Activated T-cell treated with anti-CD3 and anti-CD28 coated beads for 4 hours (primary cell): ENCODE measurements at regions not wholly inside any gene's neighbourhood (a gene's known extent, or its start where the extent isn't known, plus 50 kb on each side); places are given as distances from the start of the nearest gene placed in this dataset.

Source experiments
- DNase-seq: peaks from one replicate; pipeline ENCODE4 v3.0.0-alpha.2; 2020

GRCh38 chr9:126017758-126018157, 270.6 kb downstream of the PBX3 start:
- no peak for DNase-seq

GRCh38 chr9:126020836-126021235, 273.7 kb downstream of the PBX3 start:
- DNase-seq, result no peak

- DNase-seq, result no peak
These were observed 276.8 kb downstream of the PBX3 start for GRCh38 chr9:126023962-126024361.

DNA sequence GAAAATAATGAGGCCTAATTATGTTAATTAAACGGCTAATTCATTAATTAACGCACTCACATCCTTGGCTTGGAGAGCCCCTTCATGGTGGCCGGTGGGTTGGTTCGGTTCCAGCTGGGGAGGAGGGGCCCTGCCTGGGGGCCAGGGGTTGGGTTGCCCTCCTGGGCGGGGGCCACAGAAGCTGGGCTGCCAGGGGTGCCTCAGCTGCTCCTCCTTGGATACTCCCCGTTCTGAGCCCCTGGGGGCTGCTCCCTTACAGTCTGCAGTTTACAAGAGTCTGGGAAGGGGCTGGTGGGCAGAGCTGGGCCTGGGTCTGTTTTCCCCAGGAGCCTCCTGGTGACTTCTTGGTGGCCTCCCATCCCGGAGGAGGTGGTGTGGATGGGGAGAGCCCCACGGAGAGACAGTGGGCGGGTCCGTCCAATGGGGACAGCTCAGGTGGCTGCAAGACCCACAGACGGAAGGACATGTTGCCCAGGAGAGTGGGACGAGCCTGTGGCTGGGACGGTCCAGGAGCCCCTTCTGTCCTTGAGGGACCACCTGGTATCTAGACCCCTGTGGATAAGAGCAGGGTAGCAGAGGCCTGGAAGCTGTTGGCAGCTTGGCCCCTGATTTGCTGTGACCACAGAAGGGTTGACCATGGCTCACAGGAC, 277.5 kb downstream of the PBX3 start:
- no peak for DNase-seq

DNA sequence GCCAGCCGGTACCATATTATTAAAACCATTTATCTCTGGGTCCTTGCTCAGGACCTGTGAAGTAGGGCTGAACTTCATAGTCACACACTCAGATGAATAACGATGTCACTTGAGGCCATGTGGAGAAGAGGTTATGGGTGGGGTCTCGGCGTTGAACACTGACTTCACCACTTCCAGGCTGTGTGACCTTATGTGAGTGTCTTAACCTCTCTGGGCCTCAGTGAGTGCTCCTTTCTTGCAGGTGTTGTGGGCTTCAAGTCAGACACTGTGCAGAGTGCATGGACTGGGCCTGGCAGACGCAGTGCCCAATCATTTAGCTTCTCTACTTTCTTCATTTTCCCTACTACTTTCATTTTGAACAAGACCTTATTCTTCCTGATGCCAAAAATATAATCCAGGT, 278.8 kb downstream of the PBX3 start:
- no peak for DNase-seq

- DNase-seq, result no peak
These were observed 280.4 kb downstream of the PBX3 start for GRCh38 chr9:126027566-126027965.

DNA sequence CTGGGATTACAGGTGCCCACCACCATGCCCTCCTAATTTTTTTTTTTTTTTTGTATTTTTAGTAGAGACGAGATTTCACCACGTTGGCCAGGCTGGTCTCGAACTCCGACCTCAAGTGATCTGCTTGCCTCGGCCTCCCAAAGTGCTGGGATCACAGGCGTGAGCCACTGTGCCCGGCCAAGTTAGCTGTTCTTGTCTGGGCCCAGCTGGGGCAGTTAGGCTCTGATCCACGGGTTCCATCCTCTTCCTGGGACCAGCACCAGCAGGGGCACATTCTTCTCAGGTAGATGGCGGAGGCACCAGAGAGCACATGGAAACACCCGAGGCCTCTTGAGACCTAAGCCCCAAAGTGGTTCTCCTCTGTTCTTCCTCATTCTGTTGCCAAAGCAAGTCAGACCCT, 281.6 kb downstream of the PBX3 start:
- DNase-seq, result no peak

DNA sequence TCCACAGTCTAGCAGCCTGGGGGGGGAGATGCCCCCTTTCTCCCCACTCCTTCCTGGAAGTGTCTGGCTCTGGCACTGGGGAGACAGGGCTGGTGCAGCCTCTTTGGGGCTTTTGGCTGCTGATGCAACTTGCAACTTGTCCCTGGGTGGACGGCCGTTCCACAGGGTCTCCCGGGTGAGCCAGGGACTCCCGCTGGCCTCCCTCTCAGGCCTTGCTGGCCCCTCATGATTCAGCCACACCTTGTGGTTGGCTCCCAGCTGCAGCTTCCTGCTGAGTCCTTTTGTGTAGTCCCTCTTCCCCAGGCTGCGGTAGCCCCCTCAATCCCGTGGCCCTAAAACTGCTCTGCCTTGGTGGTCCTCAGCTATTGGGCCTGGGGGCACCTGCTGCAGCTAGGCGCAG, 283.5 kb downstream of the PBX3 start:
- no peak for DNase-seq

GRCh38 chr9:126031116-126031515, 283.9 kb downstream of the PBX3 start:
- no peak for DNase-seq

DNA sequence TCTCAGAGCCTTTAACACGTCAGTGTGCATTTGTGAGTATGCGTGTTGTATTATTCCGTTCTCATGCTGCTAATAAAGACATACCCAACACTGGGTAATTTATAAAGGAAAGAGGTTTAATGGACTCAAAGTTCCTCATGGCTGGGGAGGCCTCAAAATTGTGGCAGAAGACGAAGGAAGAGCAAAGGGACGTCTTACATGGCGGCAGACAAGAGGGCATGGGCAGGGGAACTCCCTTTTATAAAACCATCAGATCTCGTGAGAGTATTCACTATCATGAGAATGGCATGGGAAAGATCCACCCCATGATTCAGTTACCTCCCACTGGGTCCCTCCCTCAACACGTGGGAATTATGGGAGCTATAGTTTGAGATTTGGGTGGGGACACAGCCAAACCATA, 285.0 kb downstream of the PBX3 start:
- DNase-seq, result no peak

- no peak for DNase-seq
These were observed 286.1 kb downstream of the PBX3 start for GRCh38 chr9:126033318-126033717.

GRCh38 chr9:126033956-126034355, 286.8 kb downstream of the PBX3 start:
- no peak for DNase-seq

DNA sequence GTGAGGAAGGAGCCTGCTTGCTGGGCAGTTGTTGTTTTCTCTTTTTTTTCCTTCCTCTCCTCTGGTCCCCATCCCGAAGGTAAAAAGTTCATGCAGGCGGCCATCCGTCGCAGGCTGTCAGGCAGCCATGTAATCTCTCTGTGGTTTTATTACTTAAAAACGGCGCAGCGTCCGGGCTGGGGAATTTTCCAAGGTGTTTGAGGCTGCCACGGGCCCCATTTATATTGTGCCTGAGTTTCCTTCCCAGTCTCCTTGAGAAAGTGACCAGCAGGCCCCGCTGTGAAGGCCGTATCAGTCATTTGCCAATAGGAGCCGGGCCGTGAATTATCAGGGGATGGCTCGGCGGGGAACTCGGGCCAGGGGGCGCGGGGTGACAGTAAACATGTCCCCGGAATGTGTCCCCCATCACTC, 289.7 kb downstream of the PBX3 start:
- no peak for DNase-seq

GRCh38 chr9:126038790-126039189, 287.8 kb upstream of the MVB12B start:
- no peak for DNase-seq

- no peak for DNase-seq
These were observed 282.9 kb upstream of the MVB12B start for GRCh38 chr9:126043681-126044080.

- no peak for DNase-seq
These were observed 277.5 kb upstream of the MVB12B start for GRCh38 chr9:126049088-126049487.

DNA sequence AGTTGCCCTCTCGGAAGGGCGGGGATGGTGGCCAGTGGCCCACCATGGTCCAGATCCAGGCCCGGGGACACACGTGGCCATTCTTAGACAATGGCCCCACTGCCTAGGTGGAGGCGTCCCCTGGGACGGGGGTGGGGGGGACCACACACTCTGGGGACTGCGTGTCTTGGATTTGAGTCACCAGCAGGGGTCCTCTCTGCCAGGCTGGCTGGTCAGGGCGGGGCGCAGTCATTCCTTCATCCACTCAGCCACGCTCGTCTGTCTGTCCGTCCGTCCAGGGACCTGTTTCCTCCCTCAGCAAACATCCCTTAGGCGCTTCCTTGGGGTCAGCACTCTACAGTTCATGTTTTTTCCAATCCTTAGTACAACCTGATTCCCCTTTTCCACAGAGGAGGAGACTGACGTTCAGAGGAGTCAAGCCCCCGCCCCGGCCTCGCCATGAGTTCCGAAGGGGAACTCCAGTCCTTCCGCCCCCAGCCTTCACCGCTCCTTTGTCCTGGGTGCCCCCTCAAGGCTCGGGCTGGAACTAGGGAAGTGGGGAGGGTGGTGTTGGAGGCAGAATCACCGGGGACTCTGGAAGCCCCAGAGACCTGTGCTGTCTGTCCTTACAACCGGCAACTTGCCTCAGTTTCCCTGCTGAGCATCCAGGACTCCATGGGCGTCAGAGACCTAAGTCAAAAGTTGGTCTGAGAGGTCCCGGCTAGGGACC, 276.6 kb upstream of the MVB12B start:
- DNase-seq, result no peak

DNA sequence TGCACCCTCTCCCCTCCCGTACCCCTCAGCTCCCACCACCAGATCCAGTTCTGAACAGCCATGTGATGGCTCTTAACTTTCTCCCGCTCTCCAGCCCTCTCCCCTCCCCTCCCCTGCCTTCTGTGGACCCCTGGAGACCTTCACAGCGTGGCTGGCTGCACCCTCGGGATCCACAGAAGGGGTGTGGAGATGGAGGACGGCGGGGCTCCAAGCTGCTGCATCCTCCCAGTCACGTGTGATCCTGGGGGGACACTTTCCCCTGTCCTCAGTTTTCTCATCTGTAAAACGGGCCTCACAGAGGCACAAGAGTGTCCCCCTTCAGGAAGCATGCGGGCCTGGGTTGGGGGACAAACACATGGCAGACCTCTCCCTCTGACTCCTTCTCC, 276.0 kb upstream of the MVB12B start:
- DNase-seq, result no peak

- DNase-seq, result no peak
These were observed 275.0 kb upstream of the MVB12B start for GRCh38 chr9:126051446-126052130.

DNA sequence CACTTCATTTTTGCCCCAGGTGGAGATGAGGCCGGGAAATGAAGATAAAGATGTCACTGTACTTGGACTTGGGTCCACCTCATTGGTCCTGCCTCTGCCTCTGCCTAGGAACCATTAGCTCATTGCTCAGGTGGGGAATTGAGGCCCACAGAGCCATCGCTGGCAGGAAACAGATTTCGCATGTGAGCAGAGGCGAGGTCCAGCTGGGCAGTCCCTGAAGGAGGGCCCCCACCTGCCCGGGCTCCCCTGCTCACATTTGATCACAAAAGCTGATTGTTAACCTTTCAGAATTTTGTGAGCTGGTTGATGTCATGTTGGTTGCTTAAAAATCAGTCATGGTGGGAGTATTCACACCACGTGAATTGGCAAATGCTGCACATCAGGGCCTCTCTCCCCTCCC, 273.8 kb upstream of the MVB12B start:
- DNase-seq, result no peak

- no peak for DNase-seq
These were observed 272.7 kb upstream of the MVB12B start for GRCh38 chr9:126053913-126054312.

DNA sequence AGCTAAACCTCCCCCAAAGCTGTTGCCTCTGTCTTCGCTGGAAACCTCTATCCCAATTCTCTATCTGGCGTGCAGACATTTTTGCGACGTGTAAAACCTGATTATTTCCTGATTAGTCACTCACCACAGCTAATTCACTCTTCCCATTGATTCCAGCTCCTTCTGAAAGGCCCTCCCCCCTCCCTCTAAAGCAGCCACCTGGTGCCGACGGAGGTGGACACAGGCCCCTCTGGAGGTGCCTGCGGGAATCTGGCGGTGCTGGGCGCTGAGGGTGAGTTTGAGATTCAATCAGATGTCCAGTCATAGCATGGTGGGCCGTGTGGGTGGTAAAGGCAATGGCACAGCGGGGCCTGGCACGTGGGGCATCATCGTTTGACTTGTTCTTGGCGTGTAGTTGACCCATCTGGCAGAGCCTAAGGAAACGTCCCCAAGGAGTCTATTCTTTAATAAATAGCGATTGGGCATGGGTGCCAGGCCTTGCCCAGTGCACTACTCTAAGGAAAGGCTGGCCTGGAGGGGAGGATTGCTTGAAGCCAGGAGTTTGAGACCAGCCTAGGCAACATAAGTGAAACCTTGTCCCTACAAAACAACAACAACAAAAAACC, 271.1 kb upstream of the MVB12B start:
- DNase-seq, result no peak

DNA sequence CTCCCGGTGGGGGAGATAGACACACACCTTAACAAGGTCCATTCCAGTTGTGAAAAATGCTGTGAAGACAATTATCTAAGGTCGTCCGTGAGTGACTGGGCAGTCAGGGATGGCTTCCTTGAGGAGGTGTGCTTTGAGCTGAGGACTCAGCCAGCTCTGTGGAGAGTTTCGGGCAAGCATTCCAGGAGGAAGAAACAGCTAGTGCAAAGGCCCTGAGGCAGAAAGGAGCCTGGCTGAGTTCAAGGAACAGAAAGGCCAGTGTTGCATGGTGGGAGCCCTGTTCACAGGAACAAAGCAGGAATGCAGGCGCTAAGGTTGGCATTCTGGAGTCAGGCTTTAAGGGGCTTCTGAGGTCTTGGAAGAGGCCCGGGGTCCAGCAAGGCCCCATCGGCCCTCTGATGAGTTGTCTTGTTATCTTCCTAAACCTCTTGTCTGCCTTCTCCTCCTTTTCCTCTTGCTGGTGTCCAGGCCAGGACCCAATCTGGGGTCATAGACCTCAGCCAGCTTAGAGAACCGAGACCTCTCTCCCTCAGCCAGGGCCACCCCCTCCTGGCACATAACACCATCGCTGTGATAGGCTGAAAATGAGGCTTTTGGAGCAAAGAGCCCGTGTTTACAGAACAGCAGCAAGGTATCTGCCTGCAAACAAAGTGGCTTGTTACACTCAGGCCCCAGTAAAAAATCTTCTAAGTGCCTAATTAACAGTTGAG, 270.2 kb upstream of the MVB12B start:
- DNase-seq, result no peak
